ENCODE measurements at regions not wholly inside any gene's neighbourhood (a gene's known extent, or its start where the extent isn't known, plus 50 kb on each side); places are given as distances from the start of the nearest gene placed in this dataset.

DNA sequence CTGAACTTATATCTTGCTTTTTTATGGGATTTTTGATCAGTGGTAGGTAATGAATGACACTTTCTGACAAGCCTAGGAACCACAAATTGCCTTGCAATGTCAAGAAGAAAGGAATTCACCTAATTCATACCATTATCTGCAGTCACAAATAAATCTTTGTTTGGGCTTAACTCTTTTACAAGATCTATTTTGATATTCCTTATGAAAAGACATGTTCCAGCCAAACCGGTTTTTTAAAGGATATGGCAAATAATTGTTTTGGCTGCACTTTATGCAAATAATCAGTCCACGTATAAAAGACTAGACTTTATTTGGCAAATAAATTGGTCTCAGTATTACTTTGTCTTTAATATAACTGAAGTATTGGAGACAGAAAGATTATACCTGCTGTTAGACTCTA is 771.7 kb upstream of the ADGRB3 start:
- TF ChIP-seq, protein P1, sequence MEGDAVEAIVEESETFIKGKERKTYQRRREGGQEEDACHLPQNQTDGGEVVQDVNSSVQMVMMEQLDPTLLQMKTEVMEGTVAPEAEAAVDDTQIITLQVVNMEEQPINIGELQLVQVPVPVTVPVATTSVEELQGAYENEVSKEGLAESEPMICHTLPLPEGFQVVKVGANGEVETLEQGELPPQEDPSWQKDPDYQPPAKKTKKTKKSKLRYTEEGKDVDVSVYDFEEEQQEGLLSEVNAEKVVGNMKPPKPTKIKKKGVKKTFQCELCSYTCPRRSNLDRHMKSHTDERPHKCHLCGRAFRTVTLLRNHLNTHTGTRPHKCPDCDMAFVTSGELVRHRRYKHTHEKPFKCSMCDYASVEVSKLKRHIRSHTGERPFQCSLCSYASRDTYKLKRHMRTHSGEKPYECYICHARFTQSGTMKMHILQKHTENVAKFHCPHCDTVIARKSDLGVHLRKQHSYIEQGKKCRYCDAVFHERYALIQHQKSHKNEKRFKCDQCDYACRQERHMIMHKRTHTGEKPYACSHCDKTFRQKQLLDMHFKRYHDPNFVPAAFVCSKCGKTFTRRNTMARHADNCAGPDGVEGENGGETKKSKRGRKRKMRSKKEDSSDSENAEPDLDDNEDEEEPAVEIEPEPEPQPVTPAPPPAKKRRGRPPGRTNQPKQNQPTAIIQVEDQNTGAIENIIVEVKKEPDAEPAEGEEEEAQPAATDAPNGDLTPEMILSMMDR (IDR thresholded peaks at IDR 0.05), result no peak
- TF ChIP-seq POLR2A (IDR thresholded peaks at IDR 0.05) (no peak), POLR2AphosphoS5 (IDR thresholded peaks at IDR 0.05) (no peak), EP300 (IDR thresholded peaks at IDR 0.05; ENCODE audit: low read depth) (no peak)
